ENCODE measurements at regions not wholly inside any gene's neighbourhood (a gene's known extent, or its start where the extent isn't known, plus 50 kb on each side); places are given as distances from the start of the nearest gene placed in this dataset.
A peak's percentile ranks its signal among the peaks of the same experiment; 100 is the strongest.

DNA sequence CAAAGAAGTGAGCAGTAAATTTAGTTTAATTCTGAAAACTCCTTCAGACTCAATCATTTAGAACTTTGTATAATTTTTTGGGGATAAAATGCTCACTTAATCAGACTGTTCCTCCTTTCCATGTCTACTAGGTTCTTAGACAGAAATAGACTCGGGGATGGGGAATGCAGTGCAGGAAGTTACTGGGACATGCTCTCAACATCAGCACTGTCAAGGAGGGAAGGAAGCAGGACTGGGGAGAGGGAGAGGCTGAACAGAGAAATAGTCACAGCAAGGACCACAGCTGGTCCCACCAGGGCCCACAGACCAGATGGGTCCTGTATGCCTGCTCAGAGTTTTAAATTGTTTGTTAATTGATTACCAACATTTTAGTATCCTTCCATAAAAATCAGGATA, 310.1 kb upstream of the MSX2 start:
- DNase-seq, result no peak

DNA sequence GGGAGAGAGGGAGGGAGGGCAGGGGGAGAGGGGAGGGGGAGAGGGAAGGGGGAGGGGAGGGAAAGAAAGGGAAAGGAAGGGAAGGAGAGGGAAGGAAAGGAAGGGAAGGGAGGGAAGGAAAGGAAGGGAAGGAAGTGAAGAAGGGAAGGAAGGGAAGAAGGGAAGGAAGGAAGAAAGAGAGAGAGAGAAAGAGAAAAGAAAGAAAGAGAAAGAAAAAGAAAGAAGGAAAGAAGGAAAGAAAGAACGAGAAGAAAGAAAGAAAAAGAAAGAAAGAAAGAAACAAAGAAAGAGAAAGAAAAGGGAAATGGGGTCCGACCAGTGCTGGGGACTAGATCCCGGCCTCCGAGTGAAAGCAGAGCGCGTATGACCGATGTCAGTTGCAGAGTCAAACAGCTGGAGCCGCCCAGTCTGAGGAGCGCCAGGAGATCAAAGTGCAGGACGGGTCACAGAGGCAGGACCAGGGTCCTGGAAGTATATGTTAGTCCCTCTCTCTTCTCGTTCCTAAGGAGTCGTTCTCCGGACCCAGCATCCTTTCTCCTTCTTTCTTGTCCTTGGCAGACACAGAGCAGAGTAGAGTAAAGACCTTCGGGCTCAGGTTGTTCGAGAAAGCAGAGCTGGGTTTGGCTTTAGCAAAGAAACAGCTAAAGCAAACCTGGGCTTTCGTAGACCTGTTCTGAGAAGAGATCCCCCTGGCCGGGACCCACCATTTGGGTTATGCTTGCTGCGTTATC, 305.4 kb upstream of the MSX2 start:
- peak in 1 of 3 experiments; percentile 28 for DNase-seq

DNA sequence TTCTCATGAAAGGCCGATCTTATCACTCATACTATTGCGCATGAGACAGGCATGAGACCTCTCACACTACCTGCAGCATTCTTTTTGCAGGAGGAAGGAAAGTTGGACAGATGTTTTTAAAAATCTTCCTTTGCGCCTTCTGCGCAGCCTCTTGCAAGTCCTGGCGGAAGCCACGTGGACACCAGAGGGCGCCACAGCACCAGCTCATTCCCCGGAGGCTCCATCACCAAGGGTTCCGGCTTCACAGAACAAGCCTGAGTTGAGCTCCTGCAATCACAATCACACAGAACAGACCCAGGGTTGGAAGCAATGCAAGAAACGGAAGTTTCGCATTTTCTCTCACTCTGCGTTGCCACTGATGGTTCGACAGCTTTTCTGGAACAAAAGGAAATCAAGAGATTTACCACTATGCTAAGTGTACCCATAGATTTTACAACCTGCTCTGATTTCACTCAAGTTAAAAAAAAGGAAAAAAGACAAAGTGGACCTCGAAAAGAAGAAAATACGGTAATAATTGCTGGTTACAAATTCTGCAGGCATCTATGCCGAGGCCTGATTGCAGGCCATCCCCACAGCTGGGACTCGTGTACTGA, 304.7 kb upstream of the MSX2 start:
- DNase-seq, result peak; percentile 53 to 87 (median 76)

DNA sequence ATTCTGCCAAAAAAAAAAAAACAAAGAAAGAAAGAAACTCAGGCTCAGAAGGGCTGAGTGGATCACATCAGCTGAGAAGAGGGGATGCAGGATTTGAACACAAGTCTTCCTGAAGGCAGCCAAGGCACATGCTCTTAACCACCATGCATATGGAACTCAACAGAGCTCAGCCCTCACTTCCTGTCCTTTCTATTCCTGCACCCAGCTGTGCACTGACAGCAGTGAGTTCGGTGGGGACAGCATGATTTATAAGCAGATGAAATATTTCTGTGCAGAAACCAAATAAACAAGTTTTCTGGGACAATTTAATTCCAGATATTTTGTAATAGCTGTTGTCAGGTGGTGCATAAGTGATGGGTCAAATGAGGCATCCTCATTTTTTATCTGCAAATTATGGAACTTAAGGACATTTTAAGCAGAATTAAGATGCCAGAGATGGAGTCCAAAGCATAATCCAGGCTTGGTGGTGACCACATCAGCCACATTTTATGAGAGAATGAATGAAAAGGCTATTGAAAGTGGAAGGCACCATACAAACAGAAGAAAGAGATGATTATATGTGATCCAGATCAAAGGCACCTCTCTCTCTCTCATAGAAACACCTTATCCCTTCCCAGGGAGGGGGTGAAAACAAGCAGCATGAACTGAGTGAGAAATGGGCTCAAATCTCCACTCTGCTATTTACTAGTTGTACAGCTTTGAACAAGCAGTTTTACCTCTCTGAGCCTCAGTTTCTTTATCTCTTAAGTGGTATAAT, 303.6 kb upstream of the MSX2 start:
- no peak for DNase-seq

DNA sequence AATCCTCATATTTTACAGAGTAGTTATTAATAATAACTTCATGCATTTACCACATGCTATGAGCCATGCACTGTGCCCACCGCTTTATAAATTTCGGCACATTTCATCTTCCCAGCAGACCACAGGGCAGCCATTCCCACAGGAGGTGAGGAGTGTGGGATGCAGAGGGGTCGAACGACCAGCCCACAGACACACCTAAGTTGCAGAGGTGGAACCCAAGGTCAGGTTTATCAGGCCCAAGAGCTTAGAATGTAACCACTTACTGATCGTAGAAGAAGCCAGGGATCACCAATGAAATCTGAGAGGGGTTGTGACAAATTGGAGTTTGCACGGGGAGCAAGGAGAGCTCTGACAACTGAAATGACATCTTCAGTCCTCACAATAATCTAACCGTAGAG, 303.0 kb upstream of the MSX2 start:
- DNase-seq, result peak in 1 of 3 experiments; percentile 36

DNA sequence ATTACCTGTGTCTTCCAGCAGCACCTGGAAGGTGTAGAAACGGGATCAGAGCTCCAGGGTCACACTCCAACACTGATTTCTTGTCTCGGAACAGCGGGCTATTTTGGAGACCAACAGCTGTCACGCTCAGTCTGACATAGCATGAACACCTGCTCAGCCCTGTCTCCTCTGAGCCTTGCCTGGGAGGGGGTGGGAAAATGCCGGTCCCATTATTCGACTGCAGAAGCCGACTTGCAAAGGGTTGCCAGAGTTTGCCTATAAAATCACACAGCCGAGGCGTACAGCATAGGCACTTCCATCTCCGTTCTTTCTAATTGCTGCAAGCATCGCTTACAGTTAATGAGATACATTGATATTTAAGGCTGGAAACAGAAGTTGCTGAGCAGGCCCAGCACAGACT, 300.8 kb upstream of the MSX2 start:
- DNase-seq, result peak in 2 of 3 experiments; percentile 10 to 83

DNA sequence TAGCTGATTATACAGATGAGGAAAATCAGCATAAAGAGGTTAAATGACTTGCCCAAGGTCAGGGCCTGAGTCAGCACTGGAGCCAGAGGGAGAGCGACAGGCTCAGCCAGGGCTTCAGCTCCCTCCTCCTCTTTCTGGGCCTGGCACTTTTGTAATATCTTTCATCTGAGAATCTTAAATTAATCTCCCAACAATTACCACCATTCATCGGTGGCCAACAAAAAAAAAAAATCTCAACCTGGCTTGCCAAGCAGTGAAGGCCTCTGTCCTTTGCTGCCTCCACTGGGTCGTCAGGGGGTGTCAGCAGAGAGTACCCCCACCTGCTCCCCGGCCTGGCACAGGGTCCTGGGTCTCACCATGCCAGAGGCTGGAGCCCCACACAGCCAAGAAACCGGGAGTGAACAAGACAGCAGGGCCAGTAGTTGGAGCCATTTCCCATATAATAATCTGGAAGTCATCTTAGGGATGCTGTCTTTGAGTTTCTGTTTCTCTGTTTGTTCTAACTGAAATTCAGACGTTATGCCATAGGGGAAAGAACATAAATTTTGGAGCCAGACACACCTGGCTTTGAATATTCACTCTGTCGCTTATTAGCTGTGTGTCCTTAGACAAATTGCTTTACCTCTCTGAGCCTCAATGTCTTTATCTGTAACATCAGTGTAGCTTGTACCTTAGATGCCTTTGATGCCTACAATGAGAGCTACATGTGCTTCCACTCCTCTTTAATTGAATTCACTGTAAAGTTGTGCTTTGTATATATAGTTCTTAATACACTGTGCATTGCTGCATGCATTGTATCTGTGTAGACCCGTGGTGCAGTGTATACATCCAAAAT, 299.9 kb upstream of the MSX2 start:
- no peak for DNase-seq

DNA sequence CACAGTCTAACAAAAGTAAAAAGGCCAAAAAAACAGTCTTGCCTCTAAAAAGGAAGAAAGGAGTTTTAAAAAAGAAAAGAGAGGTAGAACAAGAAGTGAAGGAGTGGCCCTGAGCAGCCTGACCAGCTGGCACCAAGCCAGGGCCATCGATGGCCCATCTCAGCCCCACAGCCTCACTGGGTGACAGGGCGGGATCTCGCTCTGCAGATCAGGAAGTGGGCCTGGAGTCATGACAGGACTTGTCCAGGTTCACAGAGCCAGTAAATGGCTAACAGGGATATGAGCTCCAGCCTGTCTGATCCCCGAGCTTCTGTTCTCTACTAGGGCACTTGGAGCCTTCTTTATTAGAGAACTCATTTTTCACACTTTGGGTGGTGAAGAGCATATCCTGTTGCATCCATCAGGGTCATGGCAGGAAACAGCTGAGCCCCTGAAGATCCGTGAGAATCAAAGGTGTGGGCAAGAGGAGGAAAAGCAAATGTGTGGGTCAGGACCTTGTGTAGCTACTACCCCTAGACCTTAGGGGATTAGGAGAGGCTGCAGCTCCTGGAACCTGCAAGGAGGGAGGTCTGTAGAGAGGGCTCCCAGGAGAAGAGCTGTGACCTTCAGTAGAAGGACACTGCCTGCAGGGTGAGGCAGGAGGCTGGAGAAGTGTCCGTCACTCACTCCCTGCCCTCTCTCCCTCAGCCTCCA, 299.0 kb upstream of the MSX2 start:
- DNase-seq, result peak in 1 of 3 experiments; percentile 73

DNA sequence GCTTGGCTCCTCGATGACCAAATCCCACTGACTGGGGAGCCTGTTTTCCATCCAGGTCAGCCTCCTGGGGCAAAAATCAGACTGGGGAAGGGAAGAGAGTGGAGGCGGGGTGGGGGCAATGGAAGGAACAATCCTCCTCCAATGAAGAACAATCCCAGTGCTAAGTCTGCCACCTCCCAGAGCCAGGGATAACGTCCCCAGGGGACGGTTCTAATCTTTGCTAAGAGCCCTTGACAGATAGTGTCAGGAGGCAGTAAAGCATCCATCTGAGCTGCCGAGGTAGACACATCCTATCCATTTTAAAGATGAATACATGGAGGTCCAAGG, 298.5 kb upstream of the MSX2 start:
- peak in 1 of 3 experiments; percentile 83 for DNase-seq

DNA sequence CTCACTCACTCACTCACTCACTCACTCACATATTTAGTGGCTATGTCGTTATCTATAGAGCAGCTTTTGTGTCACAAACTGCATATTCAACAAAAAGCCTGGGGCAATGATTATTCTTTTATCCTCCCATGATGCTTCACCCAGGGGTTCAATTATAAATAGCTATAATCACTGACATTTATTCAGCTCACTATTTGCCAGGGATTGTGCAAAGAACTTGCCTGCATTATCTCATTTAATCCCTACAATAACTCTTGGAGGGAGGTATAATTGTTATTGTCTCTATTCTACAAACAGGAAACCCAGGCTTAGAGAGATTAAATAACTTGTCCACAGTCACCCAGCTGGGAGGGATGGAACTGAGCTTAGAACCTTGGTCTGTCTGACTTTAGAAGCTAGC, 298.0 kb upstream of the MSX2 start:
- DNase-seq, result no peak

DNA sequence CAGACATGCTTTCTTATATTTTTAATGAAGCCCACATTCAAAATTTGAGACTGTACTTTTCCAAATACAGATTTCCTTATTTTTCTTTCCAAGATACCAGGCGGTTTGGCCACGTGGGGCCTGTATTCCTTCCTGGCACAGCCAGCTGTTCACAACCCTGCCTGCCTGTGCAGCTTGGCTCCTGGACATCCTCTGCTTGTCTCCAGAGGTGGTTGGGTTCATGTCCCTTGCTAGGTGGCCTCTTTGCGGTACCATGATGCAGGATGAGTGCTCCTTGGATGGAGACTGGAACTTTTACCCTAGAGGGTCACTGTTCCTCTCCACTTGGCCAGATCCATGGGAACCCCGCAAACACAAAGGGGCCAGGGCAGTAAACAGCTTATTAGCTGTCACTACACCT, 297.5 kb upstream of the MSX2 start:
- no peak for DNase-seq

DNA sequence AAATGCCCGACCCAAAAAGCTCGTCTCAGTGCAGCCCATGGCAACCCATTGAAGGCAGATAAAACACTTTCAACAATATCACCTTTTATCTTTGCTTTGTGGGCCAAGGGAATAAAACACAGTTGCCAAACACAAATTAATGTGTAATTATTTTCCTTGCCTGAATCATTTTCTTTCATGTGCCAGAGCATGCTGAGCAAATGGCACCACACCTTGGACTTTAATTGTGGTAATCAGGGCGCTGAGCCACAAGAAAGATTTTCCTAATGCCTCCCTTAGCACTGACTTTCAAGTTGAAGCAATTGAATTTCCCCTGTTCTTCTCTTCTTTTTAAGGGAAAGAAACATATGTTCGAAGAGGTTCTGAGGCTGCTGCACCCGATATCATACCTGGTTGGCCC, 297.1 kb upstream of the MSX2 start:
- DNase-seq, result peak in 1 of 3 experiments; percentile 1

DNA sequence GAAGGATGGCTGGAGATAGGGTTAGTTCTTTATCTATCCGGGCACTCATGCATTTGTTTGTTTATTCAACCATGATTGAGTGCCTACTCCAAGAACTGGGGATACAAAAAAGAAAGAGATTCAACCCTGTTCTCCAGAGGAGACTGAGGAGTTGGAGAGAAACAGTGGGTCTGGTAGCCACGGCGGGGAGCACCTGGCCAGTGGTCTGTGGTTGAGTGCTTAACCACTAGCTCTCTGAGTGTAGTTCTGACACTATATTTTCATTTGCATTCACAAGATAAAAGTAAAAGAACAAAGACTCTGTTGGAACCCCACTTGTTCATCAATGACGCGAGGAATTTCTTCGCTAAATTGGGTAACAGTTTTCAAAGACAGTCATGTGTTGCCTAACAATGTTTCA, 295.5 kb upstream of the MSX2 start:
- peak in 1 of 3 experiments; percentile 46 for DNase-seq

DNA sequence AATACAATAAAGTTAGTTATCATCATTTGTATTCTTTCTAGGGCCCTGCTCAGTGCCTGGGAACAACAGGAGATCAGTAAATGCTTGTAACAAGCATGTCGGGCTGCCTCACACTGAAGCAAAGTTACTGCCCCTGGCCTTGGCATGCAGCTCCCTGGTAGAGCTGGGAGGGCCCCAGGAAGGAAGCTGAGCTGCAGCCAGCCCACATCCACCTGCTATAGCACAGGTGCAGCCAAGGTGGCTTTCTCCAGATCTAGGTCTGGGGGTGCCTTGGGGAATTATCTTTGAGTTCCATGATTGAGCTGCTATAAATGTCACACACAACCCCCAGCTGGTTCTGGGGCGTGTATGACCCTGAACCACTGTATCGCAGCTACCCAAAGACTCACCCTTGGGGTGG, 293.4 kb upstream of the MSX2 start:
- DNase-seq, result no peak

DNA sequence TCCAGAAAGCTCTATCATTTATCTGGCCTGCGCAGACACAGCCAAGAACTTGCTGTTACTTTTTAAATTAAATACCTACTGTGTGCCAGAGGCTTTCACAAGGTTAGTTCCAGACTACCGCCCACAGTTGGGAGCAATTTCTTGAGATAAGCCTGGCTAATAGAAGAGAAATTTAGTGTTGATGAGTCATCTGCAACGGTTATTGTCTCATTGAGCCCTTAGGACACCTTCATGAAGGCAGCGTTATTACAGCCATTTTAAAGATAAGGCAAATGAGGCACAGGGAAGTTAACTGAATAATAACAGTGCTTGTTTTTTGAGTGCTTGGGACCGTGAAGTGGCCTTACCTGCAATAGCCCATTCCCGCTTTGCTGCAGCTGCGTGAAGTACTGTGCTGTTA, 292.9 kb upstream of the MSX2 start:
- no peak for DNase-seq

DNA sequence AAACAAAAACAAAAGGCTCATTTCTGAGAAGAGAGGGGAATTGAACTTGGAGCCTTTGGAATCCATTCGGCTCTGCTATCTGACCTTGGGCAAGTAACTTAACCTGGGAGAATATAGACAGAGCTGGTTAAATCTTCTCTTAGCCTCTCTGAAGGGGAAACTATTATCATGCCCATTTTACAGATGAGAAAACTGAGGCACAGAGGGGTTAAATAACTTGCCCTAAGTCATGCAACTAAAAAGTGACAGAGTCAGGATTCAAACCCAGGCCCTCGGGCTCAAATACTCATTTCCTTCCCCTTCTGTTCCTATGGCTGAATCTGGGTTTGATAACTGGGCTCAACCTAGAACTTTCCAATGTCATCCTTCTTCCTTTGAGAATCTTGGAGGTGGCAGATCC, 291.3 kb upstream of the MSX2 start:
- no peak for DNase-seq

DNA sequence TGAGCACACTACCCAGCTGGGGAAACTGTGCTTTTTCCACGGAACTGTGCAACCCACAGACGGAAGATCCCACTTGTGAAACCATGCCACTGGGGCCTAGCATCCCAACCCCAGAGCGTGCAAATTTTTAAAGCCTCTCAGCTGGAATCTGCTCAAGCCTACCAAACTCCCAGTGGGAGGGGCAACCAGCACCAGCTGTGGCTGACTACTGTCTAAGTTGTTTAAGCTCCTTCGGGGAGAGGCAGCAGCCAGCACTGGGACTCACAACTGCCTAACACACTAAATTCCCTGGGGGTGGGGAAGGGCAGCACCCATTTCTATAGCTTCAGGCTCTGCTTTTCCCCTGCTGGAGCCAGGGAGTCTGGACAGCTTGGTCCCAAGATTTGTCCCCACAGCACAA, 287.6 kb upstream of the MSX2 start:
- DNase-seq, result no peak

DNA sequence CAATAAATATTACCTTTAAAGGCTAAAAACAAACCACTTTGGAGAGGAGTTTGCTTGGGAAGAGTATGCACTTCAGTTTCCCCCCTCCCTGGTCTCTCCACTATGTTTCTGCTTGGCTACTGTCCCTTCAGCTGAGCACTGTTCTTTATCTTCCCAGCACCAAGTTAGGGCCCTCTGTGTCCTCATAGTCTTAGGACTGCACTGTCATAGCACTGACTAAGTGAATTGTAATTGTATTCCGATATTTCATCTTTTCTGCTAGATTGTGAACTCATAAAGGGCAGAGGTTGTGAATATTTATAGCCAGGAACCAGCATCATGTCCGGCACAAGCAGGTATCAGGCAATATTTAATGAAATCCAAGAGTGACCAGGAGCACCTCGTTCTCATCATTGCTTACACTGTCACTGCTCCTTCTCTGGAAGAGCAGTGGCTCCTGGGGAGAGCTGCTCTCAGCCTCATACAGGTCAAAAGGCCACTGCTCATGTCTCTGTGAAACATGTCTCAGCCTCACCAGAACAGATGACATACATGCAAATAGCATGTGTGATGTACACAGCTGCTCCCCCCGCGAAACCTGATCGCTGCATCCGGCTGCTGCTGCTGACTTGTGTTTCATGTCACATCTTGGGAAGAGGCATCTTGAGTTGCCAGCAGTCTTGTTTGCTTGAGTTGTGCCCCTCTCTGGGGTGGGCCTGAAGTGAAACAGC, 279.7 kb upstream of the MSX2 start:
- DNase-seq, result no peak

DNA sequence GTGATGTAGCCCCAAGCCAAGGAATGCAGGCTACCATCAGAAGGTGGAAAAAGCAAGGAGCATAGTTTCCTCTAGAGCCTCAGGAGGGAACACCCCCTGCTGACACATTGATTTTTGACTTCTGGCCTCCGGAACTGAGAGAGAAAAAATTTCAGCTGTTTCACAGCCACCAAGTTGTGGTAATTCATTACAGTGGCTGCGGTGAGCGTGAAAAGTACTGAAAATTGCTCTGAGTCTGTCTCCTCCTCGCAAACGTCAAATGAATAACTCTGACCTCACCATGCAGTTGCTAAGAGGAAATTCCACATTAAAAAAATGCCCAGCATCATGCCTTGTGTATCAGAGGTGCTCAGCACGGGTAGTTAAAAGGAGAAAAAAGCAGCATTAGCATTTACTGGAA, 277.9 kb upstream of the MSX2 start:
- DNase-seq, result no peak

DNA sequence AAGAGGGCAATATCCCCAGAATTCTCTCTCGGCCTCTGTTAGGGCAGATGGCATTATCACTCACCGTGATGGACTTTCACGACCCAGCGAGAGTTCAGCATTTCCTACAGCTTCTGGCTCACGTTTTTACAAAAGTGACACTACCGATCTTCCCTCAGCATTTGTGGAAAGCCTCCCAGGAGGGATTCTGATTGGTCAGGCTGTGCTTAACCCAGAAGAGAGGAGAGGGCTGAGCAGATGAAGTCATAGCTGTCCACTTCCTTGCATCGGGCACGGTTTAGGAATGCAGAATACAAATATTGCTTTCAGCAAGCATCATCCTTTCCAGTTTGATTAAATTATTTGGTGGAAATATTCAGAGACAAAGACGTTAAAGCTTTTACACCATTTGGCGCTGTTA, 277.4 kb upstream of the MSX2 start:
- DNase-seq, result no peak

DNA sequence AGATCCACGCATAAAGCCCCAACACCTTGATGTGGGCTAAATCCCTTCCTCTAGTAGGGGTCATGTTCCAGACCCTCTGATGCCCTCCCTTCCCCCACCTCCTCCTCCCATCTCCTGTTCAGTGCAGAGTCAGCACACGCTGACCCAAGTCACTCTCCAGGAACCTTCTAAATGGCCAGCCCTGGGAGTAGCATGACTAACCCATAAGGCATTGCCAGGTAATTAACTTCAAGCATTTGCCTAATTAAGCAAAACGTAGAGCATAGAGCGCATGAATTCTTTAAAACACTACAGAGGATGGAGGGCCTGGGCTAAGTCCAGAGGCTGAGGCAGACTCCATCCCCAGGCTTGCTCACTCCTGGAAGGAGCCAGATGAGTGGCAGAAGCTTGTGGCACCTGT, 276.3 kb upstream of the MSX2 start:
- DNase-seq, result no peak

DNA sequence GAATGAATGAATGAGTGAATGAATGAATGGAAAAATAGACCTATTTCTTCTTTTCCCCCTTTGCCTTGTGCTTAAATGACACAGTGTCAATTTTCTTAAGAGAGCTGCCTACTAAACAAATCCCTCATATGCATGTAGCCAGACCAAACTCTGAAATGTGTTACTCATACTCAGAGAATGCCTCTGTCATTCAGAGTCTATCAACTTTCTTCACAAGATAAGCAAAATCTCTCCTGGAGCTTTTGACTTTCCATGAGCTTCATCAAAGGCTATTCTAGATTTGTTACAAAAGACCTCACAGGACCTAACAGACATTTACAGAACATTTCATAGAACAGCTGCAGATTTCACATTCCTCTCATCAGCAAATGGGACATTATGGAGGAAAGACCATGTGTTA, 275.7 kb upstream of the MSX2 start:
- DNase-seq, result no peak
